Nephron progenitor cell (in vitro differentiated cells): ENCODE measurements at regions not wholly inside any gene's neighbourhood (a gene's known extent, or its start where the extent isn't known, plus 50 kb on each side); places are given as distances from the start of the nearest gene placed in this dataset.

ENCODE experiments used
- DNase-seq: peaks from one replicate; pipeline ENCODE4 v3.0.0; 2021
- H3K27ac Mint-ChIP-seq: 2 replicates; pipeline ENCODE4 v1.8.0; 2021; ENCODE audit warnings: mild to moderate bottlenecking, moderate library complexity, mixed read lengths
- H3K27me3 Mint-ChIP-seq: 2 replicates; pipeline ENCODE4 v1.8.0; 2021; ENCODE audit warnings: mild to moderate bottlenecking, low read depth, mixed read lengths; ENCODE audit not compliant: poor library complexity
- H3K36me3 Mint-ChIP-seq: 2 replicates; pipeline ENCODE4 v1.8.0; 2021; ENCODE audit warnings: low read depth, mixed read lengths
- H3K4me1 Mint-ChIP-seq: 2 replicates; pipeline ENCODE4 v1.8.0; 2021; ENCODE audit warnings: mixed read lengths
- H3K4me3 Mint-ChIP-seq: 2 replicates; pipeline ENCODE4 v1.8.0; 2021; ENCODE audit warnings: mild to moderate bottlenecking, moderate library complexity, mixed read lengths
- H3K9me3 Mint-ChIP-seq: 2 replicates; pipeline ENCODE4 v1.8.0; 2021; ENCODE audit warnings: mild to moderate bottlenecking, moderate library complexity, mixed read lengths
- TF ChIP-seq, protein P1 (sequence below): fragments of 200-600 bp; sonication (generic); IDR thresholded peaks from 2 replicates; pipeline ENCODE4 v1.5.0; 2021; ENCODE audit warnings: antibody characterized with exemption

DNA sequence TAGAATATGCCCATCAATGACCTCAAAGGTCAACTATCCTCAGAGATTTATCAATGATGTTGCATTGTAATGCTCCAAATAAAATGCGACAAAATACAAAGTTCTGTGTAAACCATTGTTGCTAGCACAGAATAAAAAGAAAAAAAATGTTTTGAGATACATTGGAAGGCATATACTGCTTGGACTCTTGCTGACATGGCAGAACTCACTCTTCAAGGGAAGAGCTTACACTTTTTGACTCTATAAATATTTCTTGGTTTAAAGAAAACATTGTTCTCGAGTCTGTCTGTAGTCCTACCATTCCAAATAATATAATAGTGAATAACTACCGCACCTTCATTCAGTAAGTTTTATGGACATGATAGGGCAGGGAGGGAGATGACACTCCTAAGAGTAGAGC lies 178.7 kb upstream of the RSPO3 start:
- no peak overlapping the region for H3K27ac Mint-ChIP-seq
- TF ChIP-seq, protein P1, sequence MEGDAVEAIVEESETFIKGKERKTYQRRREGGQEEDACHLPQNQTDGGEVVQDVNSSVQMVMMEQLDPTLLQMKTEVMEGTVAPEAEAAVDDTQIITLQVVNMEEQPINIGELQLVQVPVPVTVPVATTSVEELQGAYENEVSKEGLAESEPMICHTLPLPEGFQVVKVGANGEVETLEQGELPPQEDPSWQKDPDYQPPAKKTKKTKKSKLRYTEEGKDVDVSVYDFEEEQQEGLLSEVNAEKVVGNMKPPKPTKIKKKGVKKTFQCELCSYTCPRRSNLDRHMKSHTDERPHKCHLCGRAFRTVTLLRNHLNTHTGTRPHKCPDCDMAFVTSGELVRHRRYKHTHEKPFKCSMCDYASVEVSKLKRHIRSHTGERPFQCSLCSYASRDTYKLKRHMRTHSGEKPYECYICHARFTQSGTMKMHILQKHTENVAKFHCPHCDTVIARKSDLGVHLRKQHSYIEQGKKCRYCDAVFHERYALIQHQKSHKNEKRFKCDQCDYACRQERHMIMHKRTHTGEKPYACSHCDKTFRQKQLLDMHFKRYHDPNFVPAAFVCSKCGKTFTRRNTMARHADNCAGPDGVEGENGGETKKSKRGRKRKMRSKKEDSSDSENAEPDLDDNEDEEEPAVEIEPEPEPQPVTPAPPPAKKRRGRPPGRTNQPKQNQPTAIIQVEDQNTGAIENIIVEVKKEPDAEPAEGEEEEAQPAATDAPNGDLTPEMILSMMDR, result no peak
- DNase-seq, result no peak
- peaks cover 4% of the 10 kb centered on the region for H3K27me3 Mint-ChIP-seq
- H3K9me3 Mint-ChIP-seq, result peaks cover 7% of the 10 kb centered on the region
- peaks cover 47% of the 10 kb centered on the region for H3K4me1 Mint-ChIP-seq
- H3K4me3 Mint-ChIP-seq, result no peak overlapping the region
- H3K36me3 Mint-ChIP-seq, result no peaks in the 10 kb centered on the region

DNA sequence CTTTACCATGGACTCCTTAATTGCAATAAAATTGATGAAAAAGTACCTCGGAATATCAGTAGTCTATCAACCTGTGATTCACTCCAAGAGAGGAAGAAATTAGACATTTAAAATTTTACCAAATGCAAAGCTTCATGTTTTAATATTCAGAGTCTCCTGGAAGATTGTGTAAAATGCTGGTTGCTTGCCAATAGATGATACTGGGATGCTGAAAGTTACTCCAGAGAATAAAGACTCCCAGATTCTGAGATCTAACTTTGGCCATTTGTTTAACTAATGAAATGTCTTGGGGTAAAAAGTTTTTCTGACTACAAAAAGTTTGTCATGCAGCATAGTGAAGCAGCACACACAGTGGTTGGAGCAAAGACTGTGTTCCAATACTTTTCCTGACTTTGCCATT lies 176.7 kb upstream of the RSPO3 start:
- Mint-ChIP-seq H3K9me3 (peaks cover 7% of the 10 kb centered on the region), H3K4me1 (peaks cover 66% of the 10 kb centered on the region), H3K4me3 (no peak overlapping the region), H3K36me3 (no peaks in the 10 kb centered on the region), H3K27ac (no peak overlapping the region), H3K27me3 (peaks cover 4% of the 10 kb centered on the region)
- TF ChIP-seq, protein P1, result no peak
- no peak for DNase-seq

DNA sequence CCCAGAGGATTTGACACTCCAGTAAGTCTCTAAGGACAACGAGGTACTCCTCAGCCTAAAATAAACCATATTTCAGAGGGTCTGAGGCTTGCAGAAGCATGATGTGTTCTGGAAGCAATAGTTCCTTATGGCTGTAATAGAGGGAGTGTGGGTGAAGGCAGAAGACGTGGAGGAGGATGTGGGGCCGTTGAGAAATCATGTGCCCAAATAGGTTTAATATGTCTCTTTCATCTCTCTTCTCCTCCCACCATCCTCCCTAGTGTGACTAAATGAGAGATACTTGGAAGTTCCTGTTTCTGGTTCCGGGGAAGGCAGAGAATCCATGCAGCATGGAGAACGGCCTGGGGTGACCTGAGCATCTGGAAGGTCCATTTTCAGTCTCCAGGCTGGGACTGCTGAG lies 174.0 kb upstream of the RSPO3 start:
- H3K4me1 Mint-ChIP-seq, result peaks cover 62% of the 10 kb centered on the region
- peaks cover 7% of the 10 kb centered on the region for H3K9me3 Mint-ChIP-seq
- peak overlapping the region; percentile 12 for H3K4me3 Mint-ChIP-seq
- TF ChIP-seq, protein P1, result no peak
- peak overlapping the region; percentile 95 for H3K27ac Mint-ChIP-seq
- DNase-seq, result no peak
- H3K27me3 Mint-ChIP-seq, result no peaks in the 10 kb centered on the region
- H3K36me3 Mint-ChIP-seq, result no peaks in the 10 kb centered on the region

DNA sequence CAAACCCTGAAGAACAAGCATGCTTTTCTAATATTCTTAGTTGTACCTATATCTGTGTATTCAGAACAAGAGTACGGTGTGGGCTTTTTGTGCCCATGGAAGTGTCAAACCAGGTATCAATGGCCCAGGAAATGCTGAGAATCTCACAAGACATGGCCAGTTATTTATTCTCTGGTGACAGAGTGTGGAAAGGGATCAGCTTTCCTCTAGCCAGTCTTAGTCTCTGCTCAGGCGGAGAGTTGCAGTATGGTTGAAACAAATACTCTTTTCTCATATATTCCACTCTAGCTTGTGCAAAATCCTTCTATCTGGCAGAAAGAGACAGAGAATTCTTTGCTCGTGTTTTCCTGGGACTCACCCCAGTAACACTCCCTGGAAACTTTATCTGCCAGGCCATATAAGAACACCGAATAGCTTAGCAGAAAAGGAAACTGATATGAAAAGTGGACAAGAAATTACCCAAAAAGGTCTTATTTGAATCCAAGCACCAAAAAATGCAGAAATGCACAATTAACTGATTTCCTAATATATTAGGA lies 173.3 kb upstream of the RSPO3 start:
- TF ChIP-seq, protein P1, result no peak
- H3K36me3 Mint-ChIP-seq, result no peaks in the 10 kb centered on the region

DNA sequence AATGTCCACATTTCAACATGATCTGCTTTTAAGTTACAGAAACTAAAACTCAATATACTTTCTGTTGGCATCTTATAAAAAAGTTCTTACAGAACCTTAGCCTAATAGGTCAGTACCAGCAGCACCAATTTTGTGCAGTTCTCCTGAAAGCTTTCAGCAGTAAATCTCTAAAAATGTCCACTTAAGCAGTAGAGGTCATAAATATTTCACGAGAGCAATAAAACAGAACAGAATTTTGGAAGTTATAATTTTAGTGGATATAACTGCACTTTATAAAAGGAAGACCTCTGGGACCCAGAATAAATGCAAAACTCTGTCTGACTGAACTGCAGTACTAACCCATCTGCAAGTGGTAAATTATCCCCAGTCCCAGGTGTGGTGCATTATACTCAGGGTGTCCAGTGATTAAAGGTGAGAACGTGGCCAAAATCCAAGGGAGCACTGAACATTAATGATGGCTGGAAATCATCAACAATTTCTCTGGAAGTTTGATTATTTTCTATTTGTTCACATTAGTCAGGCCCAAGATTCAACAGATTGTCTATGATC lies 172.6 kb upstream of the RSPO3 start:
- H3K36me3 Mint-ChIP-seq, result no peaks in the 10 kb centered on the region
- H3K27me3 Mint-ChIP-seq, result no peaks in the 10 kb centered on the region
- TF ChIP-seq, protein P1, result no peak
- no peak overlapping the region for H3K4me3 Mint-ChIP-seq
- DNase-seq, result no peak
- peak overlapping the region; percentile 95 for H3K27ac Mint-ChIP-seq
- peaks cover 67% of the 10 kb centered on the region for H3K4me1 Mint-ChIP-seq
- peaks cover 3% of the 10 kb centered on the region for H3K9me3 Mint-ChIP-seq

More for the DNA sequence above, 173.3 kb upstream of the RSPO3 start:
- no peak for DNase-seq
- H3K4me1 Mint-ChIP-seq, result peaks cover 67% of the 10 kb centered on the region
- H3K9me3 Mint-ChIP-seq, result peaks cover 4% of the 10 kb centered on the region
- H3K27me3 Mint-ChIP-seq, result no peaks in the 10 kb centered on the region
- H3K27ac Mint-ChIP-seq, result peak overlapping the region; percentile 95
- H3K4me3 Mint-ChIP-seq, result peak overlapping the region; percentile 12

DNA sequence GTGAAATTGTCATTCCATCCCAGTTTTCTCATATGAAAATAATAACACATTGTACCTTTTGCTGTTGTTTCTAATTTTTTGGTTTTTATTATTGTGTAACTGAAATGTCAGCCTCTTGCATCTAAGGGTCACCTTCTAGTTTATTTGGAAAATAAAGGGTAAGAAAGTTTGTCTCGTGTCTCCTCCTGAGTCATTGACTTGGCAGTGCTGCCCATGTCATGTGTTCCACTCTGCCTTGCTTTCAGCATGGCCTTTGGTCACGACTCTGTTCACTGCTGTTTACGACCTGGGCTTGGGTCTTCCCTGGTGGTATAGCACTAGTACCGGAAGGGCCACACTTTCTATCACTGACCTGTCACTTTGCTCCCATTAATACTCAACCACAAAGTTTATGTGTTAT lies 171.4 kb upstream of the RSPO3 start:
- H3K4me1 Mint-ChIP-seq, result peaks cover 62% of the 10 kb centered on the region
- H3K9me3 Mint-ChIP-seq, result no peaks in the 10 kb centered on the region
- TF ChIP-seq, protein P1, result no peak
- H3K27ac Mint-ChIP-seq, result peak overlapping the region; percentile 73
- no peaks in the 10 kb centered on the region for H3K36me3 Mint-ChIP-seq
- no peaks in the 10 kb centered on the region for H3K27me3 Mint-ChIP-seq
- no peak overlapping the region for H3K4me3 Mint-ChIP-seq
- DNase-seq, result no peak
